A673 (cell line): ENCODE measurements at regions not wholly inside any gene's neighbourhood (a gene's known extent, or its start where the extent isn't known, plus 50 kb on each side); places are given as distances from the start of the nearest gene placed in this dataset.

Source experiments
- CTCF ChIP-seq: fragments of 300-800, 200-600 bp; sonication (generic); conservative IDR thresholded peaks from 2 replicates; pipeline ENCODE4 v1.5.1; 2017; ENCODE audit warnings: low read depth, mild to moderate bottlenecking, antibody characterized with exemption, low read length, moderate library complexity, mixed read lengths
- EZH2 ChIP-seq: fragments of 200-600 bp; sonication (generic); IDR thresholded peaks from 2 replicates; pipeline ENCODE4 v1.6.1; 2017; ENCODE audit warnings: borderline replicate concordance, low read depth, mild to moderate bottlenecking, mixed read lengths, antibody characterized with exemption, low read length; ENCODE audit not compliant: poor library complexity, severe bottlenecking

GRCh38 chr12:79514730-79515529 lies 175.8 kb downstream of the PAWR start:
- no peak for TF ChIP-seq CTCF
- TF ChIP-seq EZH2 = no peak
